DOHH2 (cell line): ENCODE measurements at regions not wholly inside any gene's neighbourhood (a gene's known extent, or its start where the extent isn't known, plus 50 kb on each side); places are given as distances from the start of the nearest gene placed in this dataset.

ENCODE experiments used
- H3F3A ChIP-seq: fragments of 200-600 bp; sonication (generic), shearing (Covaris generic); 2 replicates; pipeline ENCODE4 v1.6.0; 2016; ENCODE audit warnings: antibody characterized with exemption, mild to moderate bottlenecking; ENCODE audit not compliant: control insufficient read depth, insufficient read depth
- H3K27ac ChIP-seq: fragments of 200-600 bp; sonication (generic); 2 replicates; pipeline ENCODE4 v1.5.1; 2014; ENCODE audit warnings: low read depth, mild to moderate bottlenecking, low read length, moderate library complexity
- H3K27me3 ChIP-seq: fragments of 200-600 bp; sonication (generic); 2 replicates; pipeline ENCODE4 v1.6.1; 2014; ENCODE audit warnings: mild to moderate bottlenecking, low read length, mixed read lengths; ENCODE audit not compliant: control insufficient read depth
- H3K36me3 ChIP-seq: fragments of 200-600 bp; sonication (generic); 2 replicates; pipeline ENCODE4 v1.6.1; 2014; ENCODE audit warnings: mild to moderate bottlenecking, low read length, moderate library complexity, mixed read lengths; ENCODE audit not compliant: control insufficient read depth
- H3K4me1 ChIP-seq: fragments of 200-600 bp; sonication (generic); 2 replicates; pipeline ENCODE4 v1.6.1; 2014; ENCODE audit warnings: mild to moderate bottlenecking, low read length, mixed read lengths; ENCODE audit not compliant: control insufficient read depth
- H3K4me2 ChIP-seq: fragments of 200-600 bp; sonication (generic); 2 replicates; pipeline ENCODE4 v1.6.0; 2014; ENCODE audit warnings: mild to moderate bottlenecking, low read length, moderate library complexity
- H3K4me3 ChIP-seq: fragments of 200-600 bp; sonication (generic); 2 replicates; pipeline ENCODE4 v1.5.1; 2014; ENCODE audit warnings: mild to moderate bottlenecking, low read length, mixed read lengths
- H3K79me2 ChIP-seq: fragments of 200-600 bp; sonication (generic); 2 replicates; pipeline ENCODE4 v1.6.1; 2014; ENCODE audit warnings: mild to moderate bottlenecking, low read length, mixed read lengths; ENCODE audit not compliant: control insufficient read depth
- H3K9me2 ChIP-seq: fragments of 200-600 bp; sonication (generic); replicated peaks from 2 replicates; pipeline ENCODE4 v1.6.1; 2014; ENCODE audit warnings: mild to moderate bottlenecking, low read length, mixed read lengths; ENCODE audit not compliant: control insufficient read depth
- H3K9me3 ChIP-seq: fragments of 200-600 bp; sonication (generic); 2 replicates; pipeline ENCODE4 v1.6.1; 2014; ENCODE audit warnings: antibody characterized with exemption, low read length, mixed read lengths; ENCODE audit not compliant: control insufficient read depth, insufficient read depth
- H4K20me1 ChIP-seq: fragments of 200-600 bp; sonication (generic); 2 replicates; pipeline ENCODE4 v1.6.0; 2014; ENCODE audit warnings: low read depth, mild to moderate bottlenecking, antibody characterized with exemption, low read length, moderate library complexity; ENCODE audit not compliant: control insufficient read depth, insufficient read depth
- CTCF ChIP-seq: fragments of 200-600 bp; sonication (generic); IDR thresholded peaks from one replicate; pipeline ENCODE4 v1.5.1; 2014; ENCODE audit warnings: antibody characterized with exemption, mild to moderate bottlenecking, low read depth, low read length; ENCODE audit not compliant: poor library complexity, severe bottlenecking
- EZH2phosphoT487 ChIP-seq: fragments of 200-600 bp; sonication (generic); IDR thresholded peaks from 2 replicates; pipeline ENCODE4 v1.6.1; 2017; ENCODE audit warnings: borderline replicate concordance, mild to moderate bottlenecking, antibody characterized with exemption, low read length, moderate library complexity, mixed read lengths

GRCh38 chr1:56335394-56335793 lies 244.0 kb downstream of the PLPP3 start:
- no peaks in the 10 kb centered on the region for H3K9me2 ChIP-seq
- no peak for TF ChIP-seq CTCF
- no peak for TF ChIP-seq EZH2phosphoT487
- H3K79me2 ChIP-seq = no peaks in the 10 kb centered on the region
- H3K4me2 ChIP-seq = no peak overlapping the region
- no peaks in the 10 kb centered on the region for H3K27me3 ChIP-seq
- no peak overlapping the region for H3K27ac ChIP-seq
- no peaks in the 10 kb centered on the region for H3K4me1 ChIP-seq
- no peaks in the 10 kb centered on the region for H3F3A ChIP-seq
- H4K20me1 ChIP-seq = no peaks in the 10 kb centered on the region
- H3K36me3 ChIP-seq = no peaks in the 10 kb centered on the region
- H3K4me3 ChIP-seq = no peak overlapping the region
- no peaks in the 10 kb centered on the region for H3K9me3 ChIP-seq

DNA sequence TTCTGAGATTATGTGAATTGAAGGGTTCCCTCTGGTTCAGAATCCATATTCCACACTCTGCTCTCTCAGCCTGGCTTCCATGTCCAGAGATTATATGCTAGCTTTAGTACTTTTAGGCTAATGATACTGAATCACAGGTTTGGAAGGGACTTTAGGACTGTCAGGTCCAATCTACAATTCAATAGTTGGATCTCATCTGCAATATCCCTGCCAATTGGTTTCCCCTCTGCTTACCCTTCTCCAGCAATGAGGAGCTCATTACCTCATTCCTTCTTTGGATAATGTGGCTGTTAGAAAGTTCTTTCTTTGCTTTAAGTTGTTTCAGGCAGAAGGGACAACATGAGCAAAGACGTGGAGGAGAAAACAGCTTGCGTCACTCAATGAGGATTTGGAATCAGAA lies 245.3 kb downstream of the PLPP3 start:
- no peaks in the 10 kb centered on the region for H3K36me3 ChIP-seq
- no peak for TF ChIP-seq CTCF
- no peak for TF ChIP-seq EZH2phosphoT487

DNA sequence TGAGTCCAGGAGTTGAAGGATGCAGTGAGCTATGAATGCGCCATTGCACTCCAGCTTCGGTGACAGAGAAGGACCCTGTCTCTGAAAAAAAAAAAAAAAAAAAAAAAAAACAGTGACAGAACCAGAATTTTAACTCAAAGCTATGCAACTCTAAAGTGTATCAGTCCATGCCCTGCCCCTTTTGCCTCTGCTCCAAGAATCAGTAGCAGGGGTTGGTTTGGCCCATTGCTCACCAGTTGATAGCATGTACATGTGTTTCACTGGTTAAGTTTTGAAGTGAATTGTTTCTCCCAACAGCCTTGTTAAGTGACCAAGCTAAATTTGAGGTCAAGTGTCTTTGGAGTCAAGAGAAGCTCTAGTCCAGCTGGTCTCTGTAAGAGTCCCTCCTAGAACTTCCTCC lies 245.9 kb downstream of the PLPP3 start:
- H3K27ac ChIP-seq = no peak overlapping the region
- H3K4me3 ChIP-seq = no peak overlapping the region
- no peaks in the 10 kb centered on the region for H3K79me2 ChIP-seq
- no peaks in the 10 kb centered on the region for H3K4me1 ChIP-seq
- no peaks in the 10 kb centered on the region for H3K9me3 ChIP-seq
- TF ChIP-seq EZH2phosphoT487 (no peak), CTCF (no peak)
- no peaks in the 10 kb centered on the region for H3K9me2 ChIP-seq
- no peaks in the 10 kb centered on the region for H3F3A ChIP-seq
- H4K20me1 ChIP-seq = no peaks in the 10 kb centered on the region
- no peak overlapping the region for H3K4me2 ChIP-seq
- no peaks in the 10 kb centered on the region for H3K36me3 ChIP-seq
- no peaks in the 10 kb centered on the region for H3K27me3 ChIP-seq

More for the DNA sequence above, 245.3 kb downstream of the PLPP3 start:
- Histone ChIP-seq H3K4me2 (no peak overlapping the region), H3K27ac (no peak overlapping the region), H3K27me3 (no peaks in the 10 kb centered on the region), H3F3A (no peaks in the 10 kb centered on the region), H3K4me1 (no peaks in the 10 kb centered on the region), H3K9me2 (no peaks in the 10 kb centered on the region), H3K4me3 (no peak overlapping the region), H3K9me3 (no peaks in the 10 kb centered on the region), H3K79me2 (no peaks in the 10 kb centered on the region), H4K20me1 (no peaks in the 10 kb centered on the region)
